MG63 (cell line): ENCODE measurements at regions not wholly inside any gene's neighbourhood (a gene's known extent, or its start where the extent isn't known, plus 50 kb on each side); places are given as distances from the start of the nearest gene placed in this dataset.

Source experiments
- DNase-seq: peaks from one replicate; pipeline ENCODE4 v3.0.0-alpha.2; 2020
- H3K27me3 ChIP-seq: fragments of 250-450 bp; sonication (Bioruptor Pico); 2 replicates; pipeline ENCODE4 v1.5.1; 2020; ENCODE audit warnings: mild to moderate bottlenecking, moderate library complexity
- H3K36me3 ChIP-seq: fragments of 250-450 bp; sonication (Bioruptor Pico); 2 replicates; pipeline ENCODE4 v1.5.1; 2020; ENCODE audit warnings: mild to moderate bottlenecking, moderate library complexity
- H3K4me3 ChIP-seq: fragments of 250-450 bp; sonication (Bioruptor Pico); 2 replicates; pipeline ENCODE4 v1.5.1; 2020; ENCODE audit warnings: mild to moderate bottlenecking, moderate library complexity
- H3K9me3 ChIP-seq: fragments of 250-450 bp; sonication (Bioruptor Pico); 2 replicates; pipeline ENCODE4 v1.5.1; 2020; ENCODE audit warnings: mild to moderate bottlenecking, moderate library complexity

DNA sequence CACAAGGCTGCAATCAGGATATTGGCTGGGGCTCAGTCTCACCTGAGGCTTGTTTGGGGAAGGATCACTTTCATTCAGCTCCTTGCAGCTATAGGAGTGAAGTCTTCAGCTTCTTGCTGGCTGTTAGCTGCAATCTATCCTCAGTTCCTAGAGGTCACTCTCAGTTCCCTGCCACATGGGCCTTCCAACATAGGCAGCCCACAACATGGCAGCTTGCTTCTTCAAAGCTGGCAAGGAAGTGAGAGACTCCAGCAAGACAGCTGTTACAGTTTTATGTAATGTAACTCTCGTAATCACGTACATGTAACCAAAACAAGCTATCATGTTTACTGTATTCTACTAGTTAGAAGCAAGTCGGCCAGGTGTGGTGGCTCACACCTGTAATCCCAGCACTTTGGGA lies 226.9 kb downstream of the CDC5L start:
- H3K27me3 ChIP-seq = no peaks in the 10 kb centered on the region; the same call in 1 of the 2 replicates
- no peak for DNase-seq
- no peak overlapping the region for H3K4me3 ChIP-seq
- no peaks in the 10 kb centered on the region for H3K9me3 ChIP-seq
- H3K36me3 ChIP-seq = no peaks in the 10 kb centered on the region

DNA sequence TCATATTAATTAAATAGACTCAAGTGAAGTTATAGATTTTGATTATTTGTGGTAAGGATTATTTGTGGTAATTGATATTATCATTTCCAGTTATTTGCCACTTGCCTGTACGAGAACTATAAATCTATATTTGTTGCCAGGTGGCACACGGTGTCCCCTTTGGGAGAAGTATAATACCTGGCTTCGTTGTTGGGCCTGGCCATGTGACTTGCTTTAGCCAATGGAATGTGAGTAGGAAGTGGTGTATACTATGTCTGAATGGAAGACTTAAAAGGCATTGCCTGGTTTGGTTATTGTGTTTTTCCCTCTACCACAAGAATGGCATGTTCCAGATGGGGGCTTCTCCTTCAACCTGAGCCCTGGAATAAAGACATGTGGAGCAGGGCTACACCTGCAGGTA lies 228.1 kb downstream of the CDC5L start:
- Histone ChIP-seq H3K4me3 (no peak overlapping the region), H3K9me3 (no peaks in the 10 kb centered on the region), H3K36me3 (no peaks in the 10 kb centered on the region), H3K27me3 (no peaks in the 10 kb centered on the region; the same call in 1 of the 2 replicates)
- DNase-seq = no peak

DNA sequence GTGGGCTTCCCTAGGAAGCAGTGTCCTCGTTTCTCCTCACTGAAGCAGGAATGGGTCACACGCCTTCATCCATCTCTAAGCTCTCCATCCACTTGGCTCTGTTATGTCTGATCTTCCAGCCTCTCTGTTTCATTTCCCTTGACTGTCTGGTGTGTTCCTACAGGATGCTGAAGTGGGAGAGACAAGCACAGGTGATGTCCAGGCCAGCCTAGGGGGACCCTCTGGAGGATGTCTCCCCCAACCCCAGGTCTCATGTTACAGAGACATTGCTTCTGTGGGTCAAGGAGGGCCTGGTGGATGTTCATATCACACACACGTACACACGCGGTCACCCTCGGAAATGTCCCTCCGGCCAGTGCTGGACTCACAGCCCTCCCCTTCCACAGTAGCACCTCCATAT lies 229.9 kb downstream of the CDC5L start:
- no peak for DNase-seq
- no peaks in the 10 kb centered on the region for H3K36me3 ChIP-seq
- H3K9me3 ChIP-seq = no peaks in the 10 kb centered on the region
- H3K27me3 ChIP-seq = no peaks in the 10 kb centered on the region; the same call in 1 of the 2 replicates
- no peak overlapping the region for H3K4me3 ChIP-seq

DNA sequence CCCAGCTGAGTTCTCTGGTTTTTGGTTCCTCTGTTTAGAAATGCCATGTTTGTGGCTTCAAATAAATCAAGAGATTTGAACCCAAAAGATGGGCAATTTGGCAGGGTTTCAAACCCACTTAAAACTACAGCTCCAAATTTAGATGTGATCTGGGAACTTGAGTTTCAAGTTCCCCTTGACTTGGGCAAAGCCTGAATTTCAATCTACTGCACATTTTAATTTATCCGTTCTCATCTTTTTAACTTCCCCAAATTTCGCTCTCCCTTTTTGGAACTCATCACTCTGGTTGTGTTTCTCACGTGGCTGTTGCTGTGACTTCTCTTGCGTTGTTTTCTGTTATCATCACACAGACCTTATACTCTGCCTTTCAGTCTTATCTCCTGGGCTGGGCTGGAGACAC lies 230.9 kb downstream of the CDC5L start:
- H3K36me3 ChIP-seq = no peaks in the 10 kb centered on the region
- no peaks in the 10 kb centered on the region; the same call in 1 of the 2 replicates for H3K27me3 ChIP-seq
- no peaks in the 10 kb centered on the region for H3K9me3 ChIP-seq
- no peak overlapping the region for H3K4me3 ChIP-seq
- no peak for DNase-seq

DNA sequence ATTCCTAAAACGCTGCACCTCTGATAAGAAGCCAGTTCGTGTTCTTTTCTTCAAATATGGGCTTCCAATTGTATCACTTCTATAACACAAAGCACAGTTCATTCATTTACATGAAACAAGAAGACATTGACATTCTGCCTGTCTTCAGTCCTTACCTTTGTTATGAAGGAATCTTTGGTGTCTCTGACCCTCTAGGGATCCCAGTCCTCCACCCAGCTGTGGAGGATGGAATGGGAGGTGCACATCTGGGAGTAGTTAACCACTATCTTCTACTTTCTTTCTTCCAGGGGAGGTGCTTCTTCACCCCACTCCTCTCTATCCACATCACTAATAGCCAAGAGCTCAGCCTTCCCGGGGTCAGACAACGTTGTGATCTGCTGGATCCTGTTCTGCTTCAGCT lies 233.4 kb downstream of the CDC5L start:
- DNase-seq = no peak
- H3K36me3 ChIP-seq = no peaks in the 10 kb centered on the region
- no peaks in the 10 kb centered on the region for H3K27me3 ChIP-seq
- no peak overlapping the region for H3K4me3 ChIP-seq
- no peaks in the 10 kb centered on the region for H3K9me3 ChIP-seq

DNA sequence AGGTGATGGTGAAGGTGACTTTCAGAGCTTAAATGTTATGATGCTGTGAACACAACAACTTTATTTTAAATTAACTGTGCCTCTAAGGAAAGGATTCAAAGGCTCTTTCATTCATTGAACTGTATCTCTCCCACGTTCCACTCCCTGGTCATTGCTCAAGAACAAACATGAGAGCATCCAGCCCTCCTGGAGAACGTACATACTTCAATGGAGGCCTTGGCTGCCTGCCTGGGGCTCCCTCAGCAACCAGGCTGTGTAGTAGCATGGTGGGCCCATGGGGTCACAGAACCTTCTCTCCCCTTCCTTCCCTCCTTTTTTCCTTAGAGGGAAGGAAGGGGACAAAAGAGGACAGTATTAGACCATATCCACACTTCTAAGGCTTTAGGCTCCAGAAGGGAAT lies 234.3 kb downstream of the CDC5L start:
- H3K4me3 ChIP-seq = no peak overlapping the region
- H3K9me3 ChIP-seq = no peaks in the 10 kb centered on the region
- no peaks in the 10 kb centered on the region for H3K27me3 ChIP-seq
- DNase-seq = no peak
- H3K36me3 ChIP-seq = no peaks in the 10 kb centered on the region

DNA sequence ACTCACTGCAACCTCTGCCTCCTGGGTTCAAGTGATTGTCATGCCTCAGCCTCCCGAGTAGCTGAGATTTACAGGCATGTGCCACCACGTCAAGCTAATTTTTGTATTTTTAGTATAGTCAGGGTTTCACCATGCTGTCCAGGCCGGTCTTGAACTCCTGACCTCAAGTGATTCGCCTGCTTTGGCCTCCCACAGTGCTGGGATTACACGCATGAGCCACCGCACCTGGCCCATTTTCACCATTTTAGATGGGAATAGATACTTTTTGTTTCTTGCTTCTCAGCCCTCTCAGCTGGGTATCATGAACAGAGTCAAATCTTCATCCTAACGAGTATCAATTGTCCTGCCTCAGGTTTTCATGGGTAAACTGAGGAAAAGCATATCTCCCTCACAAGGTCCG lies 235.0 kb downstream of the CDC5L start:
- no peaks in the 10 kb centered on the region for H3K9me3 ChIP-seq
- no peaks in the 10 kb centered on the region for H3K36me3 ChIP-seq
- DNase-seq = no peak
- no peak overlapping the region for H3K4me3 ChIP-seq
- no peaks in the 10 kb centered on the region for H3K27me3 ChIP-seq

DNA sequence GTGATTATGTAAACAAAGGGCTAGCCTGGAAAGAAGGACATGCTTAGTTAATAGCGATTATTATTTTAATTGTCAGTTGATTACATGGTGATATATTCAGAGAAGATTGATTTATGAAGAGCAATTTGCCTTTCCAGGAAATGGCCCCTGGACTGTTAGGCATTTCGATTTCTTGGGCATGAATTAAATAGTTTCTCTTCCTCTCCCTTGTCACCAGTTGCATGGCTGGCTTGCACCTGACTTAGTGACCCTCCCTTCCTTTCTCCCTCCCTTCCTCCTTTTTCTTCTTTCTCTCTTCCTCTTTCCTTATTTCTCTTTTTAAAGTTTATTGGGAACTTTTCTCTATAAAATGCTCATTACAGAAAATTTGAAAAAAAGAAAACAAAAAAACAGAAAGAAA lies 235.4 kb downstream of the CDC5L start:
- H3K36me3 ChIP-seq = no peaks in the 10 kb centered on the region
- no peak for DNase-seq

DNA sequence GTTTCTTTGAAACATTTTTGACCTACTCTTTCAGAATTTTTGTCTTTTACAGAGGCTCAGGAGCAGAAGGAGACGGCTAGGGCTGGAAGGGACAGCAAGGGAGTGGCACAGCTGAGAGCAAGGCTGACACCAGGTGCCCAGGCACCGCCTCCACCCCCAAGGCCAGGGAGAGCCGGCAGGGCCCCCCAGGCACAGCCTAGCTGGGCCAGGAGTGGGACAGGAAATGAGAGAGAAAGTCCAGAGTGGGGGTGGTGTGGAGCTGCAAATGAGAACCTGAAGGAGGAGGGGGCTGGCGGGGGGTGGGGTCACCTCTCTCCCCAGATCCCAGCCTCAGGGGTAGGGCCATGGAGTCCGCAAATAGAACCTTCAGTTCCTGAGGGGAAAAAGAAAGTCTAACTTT lies 236.7 kb downstream of the CDC5L start:
- Histone ChIP-seq H3K4me3 (no peak overlapping the region), H3K27me3 (no peaks in the 10 kb centered on the region), H3K36me3 (no peaks in the 10 kb centered on the region), H3K9me3 (no peaks in the 10 kb centered on the region)
- no peak for DNase-seq

More for the DNA sequence above, 235.4 kb downstream of the CDC5L start:
- H3K9me3 ChIP-seq = no peaks in the 10 kb centered on the region
- H3K27me3 ChIP-seq = no peaks in the 10 kb centered on the region
- H3K4me3 ChIP-seq = no peak overlapping the region

DNA sequence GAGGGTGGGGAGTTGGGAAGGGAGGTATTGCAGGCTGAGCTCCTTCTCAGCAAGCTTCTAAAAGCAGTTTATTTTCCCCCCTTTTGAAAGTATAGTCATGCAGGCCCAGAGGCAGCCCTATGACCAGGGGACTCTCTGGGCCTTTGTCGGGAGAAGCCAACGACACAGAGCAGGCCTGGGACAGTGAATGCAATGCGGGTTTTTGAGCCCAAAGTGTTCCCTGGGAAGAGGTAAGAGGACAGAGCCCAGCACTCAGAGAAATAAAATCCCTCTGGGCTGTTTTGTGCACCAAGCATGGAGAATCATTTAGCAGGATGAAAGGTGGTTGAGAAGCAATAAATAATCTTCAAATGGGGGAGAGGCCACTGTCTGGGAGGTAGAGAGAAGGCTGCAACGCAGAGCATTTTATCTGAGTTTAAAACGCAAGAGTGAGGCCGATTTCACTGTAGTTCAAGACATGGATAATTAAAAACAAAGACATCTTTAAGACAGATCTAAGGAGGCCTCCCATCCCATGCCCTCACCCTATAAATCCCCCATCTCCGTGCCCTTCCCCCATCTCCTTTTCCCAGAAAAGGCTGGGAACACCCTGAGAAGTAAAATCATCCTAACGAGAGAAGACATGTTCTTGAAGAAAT lies 237.5 kb downstream of the CDC5L start:
- Histone ChIP-seq H3K27me3 (no peaks in the 10 kb centered on the region), H3K4me3 (no peak overlapping the region)

DNA sequence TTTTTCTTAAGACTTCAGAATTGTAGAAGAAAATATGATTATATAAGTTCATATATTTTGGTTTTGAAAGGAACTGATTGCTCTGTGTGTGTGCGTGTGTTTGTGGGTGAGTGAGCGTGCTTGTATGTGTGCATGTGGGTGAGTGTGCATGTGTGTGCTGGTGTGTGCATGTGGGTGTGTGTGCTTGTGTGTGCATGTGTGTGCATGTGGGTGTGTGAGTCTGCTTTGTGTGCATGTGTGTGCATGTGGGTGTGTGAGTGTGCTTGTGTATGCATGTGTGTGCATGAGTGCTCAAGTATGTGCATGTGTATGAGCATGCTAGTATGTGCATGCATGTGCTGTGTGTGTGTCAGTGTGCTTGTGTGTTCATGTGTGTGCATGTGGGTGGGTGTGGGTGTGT lies 238.5 kb downstream of the CDC5L start:
- no peaks in the 10 kb centered on the region for H3K27me3 ChIP-seq
- H3K4me3 ChIP-seq = no peak overlapping the region
- H3K36me3 ChIP-seq = no peaks in the 10 kb centered on the region
- no peak for DNase-seq
- H3K9me3 ChIP-seq = no peaks in the 10 kb centered on the region

More for the DNA sequence above, 237.5 kb downstream of the CDC5L start:
- Histone ChIP-seq H3K9me3 (no peaks in the 10 kb centered on the region), H3K36me3 (no peaks in the 10 kb centered on the region)
- no peak for DNase-seq

DNA sequence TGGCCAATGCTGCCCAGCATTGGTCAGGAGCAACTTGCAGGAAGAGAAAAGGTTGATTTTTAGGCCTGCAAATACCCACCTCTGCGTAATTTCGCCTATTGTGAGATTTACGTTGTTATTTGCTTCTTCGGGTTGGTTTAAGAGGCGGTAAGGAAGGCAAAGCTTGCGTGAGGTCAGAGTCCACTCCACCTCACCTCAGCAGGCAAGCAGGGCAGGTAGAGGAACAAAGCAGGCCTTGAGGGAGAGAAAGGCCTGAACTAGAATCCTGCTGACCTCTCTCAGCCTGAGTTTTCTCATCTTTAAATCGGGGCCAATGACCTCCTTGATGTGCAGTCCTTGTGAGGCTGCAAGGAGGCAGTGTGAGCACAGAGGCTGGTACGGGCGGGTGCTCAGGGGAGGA lies 239.1 kb downstream of the CDC5L start:
- Histone ChIP-seq H3K9me3 (no peaks in the 10 kb centered on the region), H3K4me3 (no peak overlapping the region), H3K27me3 (no peaks in the 10 kb centered on the region), H3K36me3 (no peaks in the 10 kb centered on the region)
- DNase-seq = no peak

DNA sequence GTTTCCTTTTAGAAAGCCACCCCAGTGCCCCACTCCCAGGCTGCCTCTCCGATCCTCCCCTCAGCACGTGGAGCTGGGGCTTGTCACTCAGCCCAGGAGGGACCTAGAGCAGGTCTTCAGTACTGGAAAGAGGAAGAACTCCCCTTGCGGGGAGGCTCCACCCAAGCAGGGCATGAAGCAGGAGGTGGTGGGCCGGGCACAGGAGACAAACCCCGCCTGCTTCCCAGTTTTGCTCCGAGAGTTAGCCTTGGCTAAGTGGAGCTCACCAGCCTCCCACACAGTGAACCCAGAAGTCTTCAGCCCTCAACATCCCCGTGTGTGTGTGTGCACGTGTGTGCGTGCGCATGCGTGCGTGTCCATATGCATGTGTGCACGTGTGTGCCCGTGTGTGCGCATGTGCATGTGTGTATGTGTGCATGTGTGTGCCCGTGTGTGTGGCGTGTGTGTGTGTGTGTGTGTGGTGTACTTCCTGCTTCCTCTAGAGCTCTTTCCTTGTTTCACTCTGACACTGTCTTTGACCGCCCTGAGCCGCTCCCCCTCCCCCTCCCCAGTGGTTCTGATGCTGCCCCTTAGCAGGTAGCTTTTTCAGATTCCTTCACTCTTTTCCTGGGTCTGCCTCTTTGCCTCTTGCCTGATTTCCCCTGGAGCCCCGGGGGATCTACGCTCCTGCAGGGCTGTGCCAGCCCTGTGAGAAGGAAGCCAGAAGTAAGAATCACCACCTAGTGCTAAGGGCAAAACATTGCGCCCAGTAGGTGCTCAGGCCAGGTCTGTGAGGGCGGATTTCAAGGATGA lies 239.8 kb downstream of the CDC5L start:
- Histone ChIP-seq H3K36me3 (no peaks in the 10 kb centered on the region), H3K9me3 (no peaks in the 10 kb centered on the region), H3K4me3 (no peak overlapping the region), H3K27me3 (no peaks in the 10 kb centered on the region)
- DNase-seq = no peak

DNA sequence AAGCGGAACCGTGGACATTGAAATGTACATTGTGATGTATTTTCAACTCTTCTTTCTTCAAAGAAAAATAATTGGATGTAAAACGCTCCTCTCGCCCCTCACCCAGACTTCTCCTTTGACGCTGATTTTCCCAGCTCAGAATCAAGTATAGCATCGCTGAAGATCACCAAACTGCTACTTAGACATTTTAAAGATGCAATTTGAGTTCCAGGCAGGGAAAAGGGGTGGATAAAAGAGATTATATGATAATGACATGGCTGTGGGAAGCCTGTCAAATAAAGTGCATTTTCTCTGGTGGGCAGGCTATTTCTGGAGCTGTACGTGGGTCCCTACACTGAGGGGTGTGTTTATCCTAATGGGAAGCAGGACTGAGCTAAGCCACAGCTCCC lies 240.4 kb downstream of the CDC5L start:
- DNase-seq = no peak
- H3K4me3 ChIP-seq = no peak overlapping the region
- no peaks in the 10 kb centered on the region for H3K9me3 ChIP-seq
- no peaks in the 10 kb centered on the region for H3K27me3 ChIP-seq
- H3K36me3 ChIP-seq = no peaks in the 10 kb centered on the region

DNA sequence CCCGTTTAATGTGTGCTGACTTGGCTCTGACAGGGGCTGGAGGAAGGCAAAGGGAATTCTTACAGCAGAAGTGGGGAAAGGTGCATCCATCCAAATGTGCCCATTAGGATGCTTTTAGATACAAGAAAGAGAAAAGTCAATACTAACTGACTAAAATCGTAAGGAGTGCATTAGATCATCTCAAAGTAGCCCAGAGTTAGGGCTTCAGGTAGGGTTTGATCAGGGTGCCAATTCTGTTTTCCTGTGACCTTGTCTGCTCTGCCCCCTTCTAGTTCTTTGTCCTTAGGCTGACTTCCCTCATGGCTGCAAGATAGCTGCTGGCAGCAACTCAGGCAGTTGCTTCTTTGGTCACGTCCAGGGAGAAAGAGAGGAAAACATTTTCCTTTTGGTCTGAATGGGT lies 240.8 kb downstream of the CDC5L start:
- Histone ChIP-seq H3K27me3 (no peaks in the 10 kb centered on the region), H3K9me3 (no peaks in the 10 kb centered on the region), H3K4me3 (no peak overlapping the region), H3K36me3 (no peaks in the 10 kb centered on the region)
- no peak for DNase-seq

DNA sequence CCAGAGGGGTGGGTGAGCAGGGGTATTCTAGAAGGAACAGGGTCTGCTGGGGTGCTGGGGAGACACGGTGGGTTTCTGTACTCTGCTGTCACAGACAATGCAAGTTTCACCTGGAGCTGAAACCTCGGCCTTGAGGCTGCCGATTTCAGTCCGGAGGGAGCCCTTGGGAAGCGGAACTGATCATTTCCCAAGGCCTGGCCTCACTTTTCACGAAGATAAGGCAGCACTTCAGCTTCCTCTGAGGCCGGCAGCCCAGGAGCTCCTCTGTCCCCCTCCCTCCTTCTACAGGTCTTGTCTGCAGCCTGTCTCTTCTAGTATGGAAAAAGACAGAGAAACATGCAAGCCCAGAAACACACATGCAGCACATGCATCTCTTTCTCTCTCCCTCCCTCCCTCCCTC lies 242.1 kb downstream of the CDC5L start:
- H3K9me3 ChIP-seq = no peaks in the 10 kb centered on the region
- no peaks in the 10 kb centered on the region for H3K36me3 ChIP-seq
- H3K27me3 ChIP-seq = no peaks in the 10 kb centered on the region
- H3K4me3 ChIP-seq = no peak overlapping the region
- no peak for DNase-seq

DNA sequence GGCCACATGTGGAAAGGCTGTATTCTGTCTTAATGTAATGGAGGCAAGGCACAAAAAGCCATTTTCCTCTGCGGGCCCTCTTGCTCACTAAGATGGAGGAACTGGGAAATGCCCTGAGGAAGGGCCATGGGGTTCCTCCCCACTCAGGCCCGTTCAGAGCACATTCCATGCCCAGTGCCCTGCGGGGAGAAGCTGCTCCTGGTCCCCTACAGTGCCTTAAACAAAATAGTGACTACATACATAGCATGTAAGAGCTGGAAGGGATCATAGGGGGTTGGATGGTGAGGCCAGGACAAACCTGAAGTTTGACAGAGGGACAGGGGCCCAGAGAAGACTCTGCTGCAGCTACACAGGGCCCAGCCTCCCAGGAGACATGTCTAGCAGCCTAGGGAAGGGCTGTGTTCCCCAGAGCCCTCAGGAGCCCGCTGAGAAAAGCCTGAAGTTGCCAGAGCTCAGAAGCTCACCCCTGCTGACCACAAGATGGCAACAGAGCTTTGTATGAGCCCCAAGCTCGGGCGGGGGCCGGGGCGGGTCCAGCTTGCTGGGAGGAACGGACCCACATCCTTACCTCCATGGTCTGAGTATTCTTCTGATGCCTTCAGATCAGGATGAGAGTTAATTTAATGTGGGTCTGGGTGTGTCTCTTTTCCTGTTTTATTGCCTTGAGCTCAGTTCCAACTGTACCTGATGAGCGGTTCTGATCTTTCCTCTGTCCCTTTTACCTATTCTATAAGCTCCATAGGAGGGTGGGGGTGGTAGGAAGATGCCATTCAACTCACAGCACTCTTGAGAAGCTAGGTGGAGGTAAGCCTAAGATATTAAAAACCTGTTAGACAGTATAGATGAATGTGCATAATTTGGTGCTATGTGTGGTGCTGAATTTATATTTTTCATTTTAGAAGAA lies 242.9 kb downstream of the CDC5L start:
- no peaks in the 10 kb centered on the region for H3K36me3 ChIP-seq
- H3K27me3 ChIP-seq = no peaks in the 10 kb centered on the region
- no peak overlapping the region for H3K4me3 ChIP-seq
- DNase-seq = peak; percentile 85
- H3K9me3 ChIP-seq = no peaks in the 10 kb centered on the region
